ENCODE measurements at regions not wholly inside any gene's neighbourhood (a gene's known extent, or its start where the extent isn't known, plus 50 kb on each side); places are given as distances from the start of the nearest gene placed in this dataset.

- no peak for TF ChIP-seq CTCF (IDR thresholded peaks at IDR 0.05)
- TF ChIP-seq POLR2A (IDR thresholded peaks at IDR 0.05), result no peak
Measured at GRCh38 chr2:220619525-220620220, 952.4 kb downstream of the EPHA4 start.
